ENCODE measurements at regions not wholly inside any gene's neighbourhood (a gene's known extent, or its start where the extent isn't known, plus 50 kb on each side); places are given as distances from the start of the nearest gene placed in this dataset.

- no peak for DNase-seq
Observed at GRCh38 chr20:24899153-24899552, 49.9 kb upstream of the CST7 start.
